Stomach (tissue), 8 donors: ENCODE measurements at regions not wholly inside any gene's neighbourhood (a gene's known extent, or its start where the extent isn't known, plus 50 kb on each side); places are given as distances from the start of the nearest gene placed in this dataset.

Experiments
- DNase-seq, 2 donors: peaks; one replicate each; pipeline versions ENCODE4 v3.0.0 to v3.0.0-alpha.2; 2013 to 2019
- H3K27ac ChIP-seq, 5 donors: fragments of 200-600 bp in 4 of 5; sonication (generic) in 4 of 5; one replicate each; pipeline ENCODE4 v1.5.1; 2013 to 2019; ENCODE audit warnings: mild to moderate bottlenecking in 1 of 5, moderate library complexity in 1 of 5
- H3K27me3 ChIP-seq, 3 donors: fragments of 200-600 bp; sonication (generic); one replicate each; pipeline ENCODE4 v1.5.1; 2017 to 2019; ENCODE audit warnings: mixed run types in 1 of 3
- H3K36me3 ChIP-seq, 4 donors: fragments of 200-600 bp; sonication (generic); 1 replicate in 3 of 4; 2 replicates in 1 of 4; pipeline ENCODE4 v1.5.1; 2016 to 2019
- H3K4me1 ChIP-seq, 4 donors: fragments of 200-600 bp; sonication (generic); one replicate each; pipeline ENCODE4 v1.5.1; 2016 to 2019
- H3K4me3 ChIP-seq, 4 donors: fragments of 200-600 bp; sonication (generic) in 3 of 4; one replicate each; pipeline ENCODE4 v1.5.1; 2016 to 2019; ENCODE audit warnings: mild to moderate bottlenecking in 1 of 4
- H3K9me3 ChIP-seq, 4 donors: fragments of 200-600 bp; sonication (generic); one replicate each; pipeline ENCODE4 v1.5.1; 2016 to 2019
- CTCF ChIP-seq, 7 experiments: fragments of 450-650 bp in 4 of 7; fragments of 200-600 bp in 3 of 7; sonication (generic) in 3 of 7; IDR thresholded peaks; one replicate each; pipeline ENCODE4 v1.5.1; 2016 to 2019; ENCODE audit warnings: antibody characterized with exemption in 7 of 7, control low read depth in 2 of 7, mild to moderate bottlenecking in 1 of 7
- EP300 ChIP-seq: sonication (generic); formaldehyde crosslinking; IDR thresholded peaks from one replicate; pipeline ENCODE4 v1.6.1; 2017; ENCODE audit warnings: antibody characterized with exemption
- POLR2A ChIP-seq, 4 donors: fragments of 450-650 bp; IDR thresholded peaks; one replicate each; pipeline ENCODE4 v1.6.1; 2016; ENCODE audit warnings: antibody characterized with exemption in 4 of 4, control low read depth in 2 of 4, mild to moderate bottlenecking in 1 of 4, moderate library complexity in 1 of 4
- POLR2AphosphoS5 ChIP-seq, 3 donors: sonication (generic); formaldehyde crosslinking; IDR thresholded peaks; one replicate each; pipeline ENCODE4 v1.6.1; 2016; ENCODE audit warnings: antibody characterized with exemption in 3 of 3
- WGBS, 5 donors: extraction: QIAGEN DNeasy Blood & Tissue Kit in 3 of 5; methylation state at CpG; one replicate each; pipeline versions ENCODE4 v1.1.5 to v1.1.7; 2013 to 2018; 5-methylcytosine and 5-hydroxymethylcytosine counted together
- intact Hi-C: fragments of 100-400 bp; cut with DNase I; formaldehyde crosslinking; loops from one replicate; pipeline ENCODE4 v1.15.1; 2023; ENCODE audit warnings: low total_unique reads
- donor health status: healthy with polysubstance abuse.
- donor health status: Bipolar disorder and iron deficiency.
- donor health status: healthy.

- TF ChIP-seq POLR2AphosphoS5 (IDR thresholded peaks at IDR 0.05) (no peak), POLR2A (IDR thresholded peaks at IDR 0.05) (no peak), CTCF (IDR thresholded peaks at IDR 0.05) (no peak), EP300 (no peak)
- H3K27ac ChIP-seq, result no peak overlapping the region
- WGBS, 5 donors, result 78 to 90% (median 86%) methylated on average over 4 of the region's 4 CpGs
- no peaks in the 10 kb centered on the region for H3K36me3 ChIP-seq
- H3K27me3 ChIP-seq, result peaks cover 0 to 4% (median 0%) of the 10 kb centered on the region in 3 donors
- no peaks in the 10 kb centered on the region for H3K4me1 ChIP-seq
- intact Hi-C loops, result no loop called here
- H3K9me3 ChIP-seq, result no peaks in the 10 kb centered on the region
- no peak overlapping the region for H3K4me3 ChIP-seq
- DNase-seq, result no peak
Observed at GRCh38 chr15:69854001-69854400, 243.7 kb downstream of the TLE3 start.

- Histone ChIP-seq H3K36me3 (no peaks in the 10 kb centered on the region), H3K27me3 (peaks cover 0 to 4% (median 0%) of the 10 kb centered on the region in 3 donors), H3K4me3 (no peak overlapping the region), H3K4me1 (no peaks in the 10 kb centered on the region), H3K9me3 (no peaks in the 10 kb centered on the region), H3K27ac (no peak overlapping the region)
- DNase-seq, result no peak
- intact Hi-C loops, result no loop called here
- no peak for TF ChIP-seq POLR2AphosphoS5 (IDR thresholded peaks at IDR 0.05)
- no peak for TF ChIP-seq EP300
- no peak for TF ChIP-seq POLR2A (IDR thresholded peaks at IDR 0.05)
- no peak for TF ChIP-seq CTCF (IDR thresholded peaks at IDR 0.05)
- WGBS, 5 donors, result 65 to 76% (median 72%) methylated on average over 11 of the region's 11 CpGs
Observed at GRCh38 chr15:69854521-69855181, 243.1 kb downstream of the TLE3 start.

- TF ChIP-seq CTCF (IDR thresholded peaks at IDR 0.05) (no peak), EP300 (no peak), POLR2AphosphoS5 (IDR thresholded peaks at IDR 0.05) (no peak), POLR2A (IDR thresholded peaks at IDR 0.05) (no peak)
- H3K4me1 ChIP-seq, result no peaks in the 10 kb centered on the region
- H3K27ac ChIP-seq, result no peak overlapping the region
- H3K4me3 ChIP-seq, result no peak overlapping the region
- intact Hi-C loops, result no loop called here
- DNase-seq, result no peak
- H3K9me3 ChIP-seq, result no peaks in the 10 kb centered on the region
- peaks cover 0 to 4% (median 0%) of the 10 kb centered on the region in 3 donors for H3K27me3 ChIP-seq
- WGBS, 5 donors, result 90 to 95% (median 93%) methylated on average over 13 of the region's 13 CpGs
- no peaks in the 10 kb centered on the region for H3K36me3 ChIP-seq
Observed at GRCh38 chr15:69855258-69856000, 242.3 kb downstream of the TLE3 start.

- Histone ChIP-seq H3K4me1 (no peaks in the 10 kb centered on the region), H3K27ac (no peak overlapping the region), H3K9me3 (no peaks in the 10 kb centered on the region), H3K27me3 (peaks cover 0 to 5% (median 0%) of the 10 kb centered on the region in 3 donors), H3K36me3 (no peaks in the 10 kb centered on the region), H3K4me3 (no peak overlapping the region)
- DNase-seq, result no peak
- intact Hi-C loops, result no loop called here
- WGBS, 5 donors, result 82 to 94% (median 92%) methylated on average over 6 of the region's 6 CpGs
- TF ChIP-seq POLR2A (IDR thresholded peaks at IDR 0.05) (no peak), CTCF (IDR thresholded peaks at IDR 0.05) (no peak), EP300 (no peak), POLR2AphosphoS5 (IDR thresholded peaks at IDR 0.05) (no peak)
Observed at GRCh38 chr15:69857250-69857649, 240.5 kb downstream of the TLE3 start.
